DND-41 (cell line): ENCODE measurements at regions not wholly inside any gene's neighbourhood (a gene's known extent, or its start where the extent isn't known, plus 50 kb on each side); places are given as distances from the start of the nearest gene placed in this dataset.

Experiments used
- ATAC-seq: fragments of 200-7000 bp; cut with Tn5 transposase; 3 replicates; pipeline ENCODE4 v1.9.1; 2021; ENCODE audit warnings: low read depth; ENCODE audit not compliant: insufficient read depth
- DNase-seq: peaks from one replicate; pipeline ENCODE4 v3.0.0-alpha.2; 2020
- H2AFZ ChIP-seq: 2 replicates; pipeline ENCODE4 v1.6.0; 2012; ENCODE audit warnings: low read depth, low read length
- H3K27ac ChIP-seq: 2 replicates; pipeline ENCODE4 v1.5.1; 2012; ENCODE audit warnings: low read length, inconsistent platforms
- H3K27me3 ChIP-seq: fragments of 200-600 bp; sonication (generic); 2 replicates; pipeline ENCODE4 v1.6.0; 2012; ENCODE audit warnings: low read length, mild to moderate bottlenecking, inconsistent platforms; ENCODE audit not compliant: insufficient read depth, poor library complexity
- H3K36me3 ChIP-seq: 2 replicates; pipeline ENCODE4 v1.5.1; 2012; ENCODE audit warnings: low read length, inconsistent platforms; ENCODE audit not compliant: insufficient read depth
- H3K4me1 ChIP-seq: 2 replicates; pipeline ENCODE4 v1.5.1; 2012; ENCODE audit warnings: mild to moderate bottlenecking, low read length; ENCODE audit not compliant: insufficient read depth
- H3K4me2 ChIP-seq: 2 replicates; pipeline ENCODE4 v1.6.0; 2012; ENCODE audit warnings: mild to moderate bottlenecking, moderate library complexity, low read length, inconsistent platforms; ENCODE audit not compliant: insufficient read depth
- H3K4me3 ChIP-seq, 2 experiments: fragments of 200-600 bp in 1 of 2; shearing (Covaris generic) in 1 of 2; 2 replicates each; pipeline ENCODE4 v1.5.1; 2012 to 2016; ENCODE audit warnings: inconsistent platforms in 2 of 2, low read length in 2 of 2, mild to moderate bottlenecking in 2 of 2, low read depth in 1 of 2, moderate library complexity in 1 of 2
- H3K79me2 ChIP-seq: 2 replicates; pipeline ENCODE4 v1.6.0; 2012; ENCODE audit warnings: low read length, inconsistent platforms; ENCODE audit not compliant: insufficient read depth
- H3K9ac ChIP-seq: 2 replicates; pipeline ENCODE4 v1.6.0; 2012; ENCODE audit warnings: low read depth, mild to moderate bottlenecking, inconsistent platforms, low read length, moderate library complexity
- H3K9me3 ChIP-seq: 2 replicates; pipeline ENCODE4 v1.5.1; 2012; ENCODE audit warnings: low read length, moderate library complexity, mild to moderate bottlenecking, inconsistent platforms; ENCODE audit not compliant: insufficient read depth, severe bottlenecking
- H4K20me1 ChIP-seq: 2 replicates; pipeline ENCODE4 v1.6.0; 2012; ENCODE audit warnings: low read length; ENCODE audit not compliant: insufficient read depth
- EZH2 ChIP-seq: IDR thresholded peaks from 3 replicates; pipeline ENCODE4 v1.6.1; 2012; ENCODE audit warnings: borderline replicate concordance, low read depth, mild to moderate bottlenecking, moderate library complexity, low read length, inconsistent platforms; ENCODE audit not compliant: severe bottlenecking
- TF ChIP-seq, protein P1 (sequence below): IDR thresholded peaks from 2 replicates; pipeline ENCODE4 v1.5.1; 2012; ENCODE audit warnings: borderline replicate concordance, low read length, moderate library complexity, mild to moderate bottlenecking; ENCODE audit not compliant: poor library complexity, severe bottlenecking; ENCODE audit errors: extremely low read depth

GRCh38 chr17:15038656-15039055, 226.5 kb downstream of the PMP22 start:
- Histone ChIP-seq H3K4me3 (no peak overlapping the region), H3K4me1 (no peaks in the 10 kb centered on the region), H3K9me3 (no peaks in the 10 kb centered on the region), H3K9ac (no peak overlapping the region), H4K20me1 (no peaks in the 10 kb centered on the region), H3K27ac (no peak overlapping the region), H3K4me2 (no peak overlapping the region), H3K36me3 (no peaks in the 10 kb centered on the region), H2AFZ (no peak overlapping the region), H3K79me2 (no peaks in the 10 kb centered on the region), H3K27me3 (no peaks in the 10 kb centered on the region)
- TF ChIP-seq, protein P1, sequence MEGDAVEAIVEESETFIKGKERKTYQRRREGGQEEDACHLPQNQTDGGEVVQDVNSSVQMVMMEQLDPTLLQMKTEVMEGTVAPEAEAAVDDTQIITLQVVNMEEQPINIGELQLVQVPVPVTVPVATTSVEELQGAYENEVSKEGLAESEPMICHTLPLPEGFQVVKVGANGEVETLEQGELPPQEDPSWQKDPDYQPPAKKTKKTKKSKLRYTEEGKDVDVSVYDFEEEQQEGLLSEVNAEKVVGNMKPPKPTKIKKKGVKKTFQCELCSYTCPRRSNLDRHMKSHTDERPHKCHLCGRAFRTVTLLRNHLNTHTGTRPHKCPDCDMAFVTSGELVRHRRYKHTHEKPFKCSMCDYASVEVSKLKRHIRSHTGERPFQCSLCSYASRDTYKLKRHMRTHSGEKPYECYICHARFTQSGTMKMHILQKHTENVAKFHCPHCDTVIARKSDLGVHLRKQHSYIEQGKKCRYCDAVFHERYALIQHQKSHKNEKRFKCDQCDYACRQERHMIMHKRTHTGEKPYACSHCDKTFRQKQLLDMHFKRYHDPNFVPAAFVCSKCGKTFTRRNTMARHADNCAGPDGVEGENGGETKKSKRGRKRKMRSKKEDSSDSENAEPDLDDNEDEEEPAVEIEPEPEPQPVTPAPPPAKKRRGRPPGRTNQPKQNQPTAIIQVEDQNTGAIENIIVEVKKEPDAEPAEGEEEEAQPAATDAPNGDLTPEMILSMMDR: no peak
- no peak for TF ChIP-seq EZH2
- ATAC-seq: no peak
- DNase-seq: no peak

DNA sequence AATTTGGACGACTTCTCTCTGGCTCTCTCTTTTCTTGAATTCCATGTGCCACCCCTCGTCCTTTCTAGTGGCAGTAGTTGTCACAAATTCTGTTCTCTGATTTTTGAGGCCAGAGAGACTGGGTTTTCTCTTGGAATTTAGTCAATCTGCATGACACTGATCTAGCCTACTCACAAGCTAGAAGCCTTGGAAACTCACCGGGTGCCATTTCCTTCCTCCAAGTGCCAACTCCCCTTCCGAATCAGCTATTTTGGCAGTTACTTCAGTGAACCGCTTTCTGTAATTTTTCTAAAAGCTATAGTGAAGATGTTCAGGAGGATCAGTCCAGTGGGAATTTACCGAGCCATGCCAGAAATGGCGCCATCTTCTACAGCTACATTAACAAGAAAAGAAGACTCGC, 228.9 kb downstream of the PMP22 start:
- Histone ChIP-seq H3K9me3 (no peaks in the 10 kb centered on the region), H3K79me2 (no peaks in the 10 kb centered on the region), H2AFZ (no peak overlapping the region), H3K27me3 (no peaks in the 10 kb centered on the region), H3K27ac (no peak overlapping the region), H3K4me1 (no peaks in the 10 kb centered on the region), H3K9ac (no peak overlapping the region), H4K20me1 (no peaks in the 10 kb centered on the region), H3K36me3 (no peaks in the 10 kb centered on the region), H3K4me3 (no peak overlapping the region), H3K4me2 (no peak overlapping the region)
- no peak for ATAC-seq
- TF ChIP-seq, protein P1: no peak
- no peak for TF ChIP-seq EZH2
- DNase-seq: no peak

DNA sequence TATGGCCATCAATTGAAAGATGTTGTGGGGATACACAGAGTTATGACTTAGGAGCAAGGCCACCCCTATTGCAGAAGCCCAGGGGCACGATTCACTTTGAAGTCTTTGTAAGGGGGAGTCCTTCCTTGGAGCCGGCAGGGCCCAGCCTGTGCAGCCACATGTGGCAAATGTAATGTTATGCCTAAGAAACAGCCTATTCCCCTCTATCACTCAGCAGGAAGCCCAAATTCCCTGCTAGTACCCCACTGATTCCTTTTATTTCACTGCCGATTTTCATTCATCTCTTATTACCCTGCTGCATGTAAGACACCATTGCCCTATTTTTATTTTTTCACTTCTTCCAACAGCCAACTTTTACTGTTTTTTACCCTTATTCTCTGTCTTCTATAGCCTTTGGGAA, 233.2 kb downstream of the PMP22 start:
- Histone ChIP-seq H3K9ac (no peak overlapping the region), H3K4me1 (no peaks in the 10 kb centered on the region), H4K20me1 (no peaks in the 10 kb centered on the region), H3K9me3 (no peaks in the 10 kb centered on the region), H3K36me3 (no peaks in the 10 kb centered on the region), H3K4me3 (no peak overlapping the region), H2AFZ (no peak overlapping the region), H3K27ac (no peak overlapping the region), H3K4me2 (no peak overlapping the region), H3K27me3 (no peaks in the 10 kb centered on the region), H3K79me2 (no peaks in the 10 kb centered on the region)
- no peak for TF ChIP-seq EZH2
- TF ChIP-seq, protein P1: no peak
- no peak for DNase-seq
- no peak for ATAC-seq

GRCh38 chr17:15029469-15029868, 235.7 kb downstream of the PMP22 start:
- H3K36me3 ChIP-seq: no peaks in the 10 kb centered on the region
- H3K4me2 ChIP-seq: no peak overlapping the region
- H3K27ac ChIP-seq: no peak overlapping the region
- no peaks in the 10 kb centered on the region for H3K9me3 ChIP-seq
- TF ChIP-seq, protein P1: peak; percentile 30
- no peak for TF ChIP-seq EZH2
- H4K20me1 ChIP-seq: no peaks in the 10 kb centered on the region
- no peak overlapping the region for H3K9ac ChIP-seq
- H2AFZ ChIP-seq: no peak overlapping the region
- ATAC-seq (no peak), DNase-seq (no peak)
- no peak overlapping the region for H3K4me3 ChIP-seq
- H3K79me2 ChIP-seq: no peaks in the 10 kb centered on the region
- H3K27me3 ChIP-seq: no peaks in the 10 kb centered on the region
- no peaks in the 10 kb centered on the region for H3K4me1 ChIP-seq
